ENCODE measurements at regions not wholly inside any gene's neighbourhood (a gene's known extent, or its start where the extent isn't known, plus 50 kb on each side); places are given as distances from the start of the nearest gene placed in this dataset.

DNA sequence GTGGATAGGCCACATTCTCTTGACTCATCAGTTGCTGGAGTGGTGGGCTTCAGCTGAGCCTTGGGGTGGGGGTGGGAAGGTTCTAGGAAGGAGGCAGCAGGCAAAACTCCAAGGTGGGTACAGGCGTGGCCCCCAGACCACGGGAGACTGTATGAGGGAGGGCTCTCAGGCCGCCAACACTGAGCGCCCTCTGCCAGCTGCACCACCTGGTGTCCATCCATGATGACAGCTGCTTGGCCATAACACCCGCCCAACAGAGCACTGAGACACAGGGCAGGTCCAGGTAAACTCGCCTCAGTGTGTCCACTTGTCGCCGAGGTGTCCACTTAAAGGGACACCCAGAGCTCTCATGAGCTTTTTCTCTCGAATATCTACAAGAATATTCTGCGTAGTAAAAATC is 133.5 kb downstream of the C16orf95 start (continued):
- TF ChIP-seq RORB (CRISPR knock-in tag; IDR thresholded peaks at IDR 0.05) (no peak), NFE2L1 (CRISPR knock-in tag; IDR thresholded peaks at IDR 0.05) (no peak), ARID4B (CRISPR knock-in tag; IDR thresholded peaks at IDR 0.05; ENCODE audit: borderline replicate concordance) (no peak), SMAD3 (CRISPR knock-in tag; IDR thresholded peaks at IDR 0.05; ENCODE audit: borderline replicate concordance) (no peak), ZNF317 (CRISPR knock-in tag; IDR thresholded peaks at IDR 0.05; ENCODE audit: borderline replicate concordance, low read depth) (no peak), PRDM15 (CRISPR knock-in tag; IDR thresholded peaks at IDR 0.05) (no peak)

GRCh38 chr16:87185308-87185707 is 131.9 kb downstream of the C16orf95 start:
- H3K4me1 Mint-ChIP-seq: no peaks in the 10 kb centered on the region
- no peak overlapping the region for H3K27ac Mint-ChIP-seq
- ChIA-PET POLR2A (no interaction called here), CTCF (interaction anchor here (1.0 to 1.6 kb wide), 3 partner anchors 49 to 113 kb away, joined by 3 to 7 read pairs (median 5); no protein-coding TSS in a partner anchor)
- TF ChIP-seq, protein P1, sequence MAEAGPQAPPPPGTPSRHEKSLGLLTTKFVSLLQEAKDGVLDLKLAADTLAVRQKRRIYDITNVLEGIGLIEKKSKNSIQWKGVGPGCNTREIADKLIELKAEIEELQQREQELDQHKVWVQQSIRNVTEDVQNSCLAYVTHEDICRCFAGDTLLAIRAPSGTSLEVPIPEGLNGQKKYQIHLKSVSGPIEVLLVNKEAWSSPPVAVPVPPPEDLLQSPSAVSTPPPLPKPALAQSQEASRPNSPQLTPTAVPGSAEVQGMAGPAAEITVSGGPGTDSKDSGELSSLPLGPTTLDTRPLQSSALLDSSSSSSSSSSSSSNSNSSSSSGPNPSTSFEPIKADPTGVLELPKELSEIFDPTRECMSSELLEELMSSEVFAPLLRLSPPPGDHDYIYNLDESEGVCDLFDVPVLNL (CRISPR knock-in tag; IDR thresholded peaks at IDR 0.05; ENCODE audit: borderline replicate concordance, low read depth): no peak
- no peak for TF ChIP-seq CREB1 (CRISPR knock-in tag; IDR thresholded peaks at IDR 0.05)
- no peak overlapping the region for H3K4me3 Mint-ChIP-seq
- H3K27me3 Mint-ChIP-seq (ENCODE audit: low read depth): peaks cover under 1% of the 10 kb centered on the region; the same call in 1 of the 2 replicates
- H3K36me3 Mint-ChIP-seq: peaks cover 16% of the 10 kb centered on the region
- H3K9me3 Mint-ChIP-seq: peaks cover 35% of the 10 kb centered on the region
- DNase-seq (ENCODE audit: low spot score): no peak
- no peak for ATAC-seq

DNA sequence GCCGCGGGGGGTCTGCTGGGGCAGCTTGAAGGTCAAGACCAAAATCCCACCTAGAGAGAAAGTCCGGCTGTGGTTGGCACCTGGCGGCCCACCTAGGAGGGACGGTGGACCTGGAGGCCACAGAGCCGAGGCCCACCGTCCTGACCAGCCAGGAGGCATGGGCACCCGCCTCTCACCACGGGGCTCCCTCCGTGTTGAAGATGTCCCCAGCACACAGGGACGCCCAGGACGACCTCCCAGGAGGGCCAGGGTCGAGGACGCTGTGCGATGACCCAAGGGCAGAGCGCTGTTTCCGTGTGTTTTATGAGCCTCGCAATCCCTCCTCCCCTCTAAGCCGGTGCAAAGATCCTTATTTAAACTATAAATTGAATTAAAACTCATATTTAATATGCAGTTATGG is 131.2 kb downstream of the C16orf95 start:
- Mint-ChIP-seq H3K4me1 (no peaks in the 10 kb centered on the region), H3K36me3 (peaks cover 19% of the 10 kb centered on the region), H3K4me3 (no peak overlapping the region), H3K27ac (no peak overlapping the region), H3K27me3 (ENCODE audit: low read depth) (peaks cover 4% of the 10 kb centered on the region), H3K9me3 (peaks cover 39% of the 10 kb centered on the region)
- TF ChIP-seq, protein P2, sequence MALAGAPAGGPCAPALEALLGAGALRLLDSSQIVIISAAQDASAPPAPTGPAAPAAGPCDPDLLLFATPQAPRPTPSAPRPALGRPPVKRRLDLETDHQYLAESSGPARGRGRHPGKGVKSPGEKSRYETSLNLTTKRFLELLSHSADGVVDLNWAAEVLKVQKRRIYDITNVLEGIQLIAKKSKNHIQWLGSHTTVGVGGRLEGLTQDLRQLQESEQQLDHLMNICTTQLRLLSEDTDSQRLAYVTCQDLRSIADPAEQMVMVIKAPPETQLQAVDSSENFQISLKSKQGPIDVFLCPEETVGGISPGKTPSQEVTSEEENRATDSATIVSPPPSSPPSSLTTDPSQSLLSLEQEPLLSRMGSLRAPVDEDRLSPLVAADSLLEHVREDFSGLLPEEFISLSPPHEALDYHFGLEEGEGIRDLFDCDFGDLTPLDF (CRISPR knock-in tag; IDR thresholded peaks at IDR 0.05): no peak
- TF ChIP-seq ZNF317 (CRISPR knock-in tag; IDR thresholded peaks at IDR 0.05; ENCODE audit: borderline replicate concordance, low read depth): no peak
- TF ChIP-seq SP1 (CRISPR knock-in tag; conservative IDR thresholded peaks at IDR 0.05): no peak
- TF ChIP-seq ZNF532 (CRISPR knock-in tag; IDR thresholded peaks at IDR 0.05; ENCODE audit: borderline replicate concordance): no peak
- TF ChIP-seq, protein P3, sequence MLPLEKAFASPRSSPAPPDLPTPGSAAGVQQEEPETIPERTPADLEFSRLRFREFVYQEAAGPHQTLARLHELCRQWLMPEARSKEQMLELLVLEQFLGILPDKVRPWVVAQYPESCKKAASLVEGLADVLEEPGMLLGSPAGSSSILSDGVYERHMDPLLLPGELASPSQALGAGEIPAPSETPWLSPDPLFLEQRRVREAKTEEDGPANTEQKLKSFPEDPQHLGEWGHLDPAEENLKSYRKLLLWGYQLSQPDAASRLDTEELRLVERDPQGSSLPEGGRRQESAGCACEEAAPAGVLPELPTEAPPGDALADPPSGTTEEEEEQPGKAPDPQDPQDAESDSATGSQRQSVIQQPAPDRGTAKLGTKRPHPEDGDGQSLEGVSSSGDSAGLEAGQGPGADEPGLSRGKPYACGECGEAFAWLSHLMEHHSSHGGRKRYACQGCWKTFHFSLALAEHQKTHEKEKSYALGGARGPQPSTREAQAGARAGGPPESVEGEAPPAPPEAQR (CRISPR knock-in tag; IDR thresholded peaks at IDR 0.05): no peak
- TF ChIP-seq ZNF263 (CRISPR knock-in tag; IDR thresholded peaks at IDR 0.05; ENCODE audit: low read depth): no peak
- no peak for TF ChIP-seq TCF7 (CRISPR knock-in tag; IDR thresholded peaks at IDR 0.05; ENCODE audit: low read depth)
- no peak for TF ChIP-seq ZNF219 (CRISPR knock-in tag; IDR thresholded peaks at IDR 0.05; ENCODE audit: borderline replicate concordance)
- TF ChIP-seq ZNF423 (CRISPR knock-in tag; IDR thresholded peaks at IDR 0.05): no peak
- TF ChIP-seq GRHL2 (CRISPR knock-in tag; IDR thresholded peaks at IDR 0.05; ENCODE audit: insufficient replicate concordance, severe bottlenecking): no peak
- POLR2A ChIA-PET: no interaction called here
- ATAC-seq (no peak), DNase-seq (ENCODE audit: low spot score) (no peak)
- CTCF ChIA-PET: interaction anchor here (0.5 to 1.6 kb wide), 3 partner anchors 70 to 112 kb away, joined by 3 to 7 read pairs (median 5); no protein-coding TSS in a partner anchor
